ENCODE measurements at regions not wholly inside any gene's neighbourhood (a gene's known extent, or its start where the extent isn't known, plus 50 kb on each side); places are given as distances from the start of the nearest gene placed in this dataset.

- WGBS (ENCODE audit: insufficient coverage, insufficient replicate concordance, low lambda C conversion rate, missing lambda C conversion rate) = 10% methylated on average over 13 of the region's 13 CpGs
- intact Hi-C loops (cut with micrococcal nuclease; ENCODE audit: unreplicated experiment) = no loop called here
- FAIRE-seq (no peak), DNase-seq (ENCODE audit: low read depth, low spot score) (no peak), ATAC-seq (no peak)
- ChIA-PET POLR2A (no interaction called here), CTCF (interaction anchor here (0.6 to 2.3 kb wide), 2 partner anchors 8 to 80 kb away, joined by 3 to 10 read pairs; no protein-coding TSS in a partner anchor), RAD21 (ENCODE audit: unreplicated experiment) (no interaction called here), SMC1A (ENCODE audit: uncharacterized antibody, unreplicated experiment) (no interaction called here)
- no peaks in the 10 kb centered on the region for H4K20me1 ChIP-seq (ENCODE audit: control insufficient read depth, insufficient read depth)
- H3K9me3 ChIP-seq (replicated peaks; ENCODE audit: control insufficient read depth, insufficient read depth, low read length) = no peaks in the 10 kb centered on the region
- no peak overlapping the region for H3K4me3 ChIP-seq
- no peak overlapping the region for H2AFZ ChIP-seq (ENCODE audit: control insufficient read depth, low read depth, low read length)
- BruUV-seq (replicated peaks) = no TSS peak
- no peaks in the 10 kb centered on the region for H3K79me2 ChIP-seq (ENCODE audit: control insufficient read depth, insufficient read depth, low read length)
- no peaks in the 10 kb centered on the region for H3K36me3 ChIP-seq (ENCODE audit: control insufficient read depth in 2 of 2, insufficient read depth in 2 of 2, low read length in 1 of 2)
- H3K9ac ChIP-seq (ENCODE audit: control insufficient read depth, insufficient read depth, low read length) = no peak overlapping the region
- TF ChIP-seq RB1 (IDR thresholded peaks at IDR 0.05; ENCODE audit: borderline replicate concordance) = no peak
- no peak for TF ChIP-seq IRF3 (IDR thresholded peaks at IDR 0.05)
- TF ChIP-seq BHLHE40 (IDR thresholded peaks at IDR 0.05; ENCODE audit: borderline replicate concordance in 1 of 2, low read depth in 2 of 2, low read length in 1 of 2) = no peak
- TF ChIP-seq BCL11A (IDR thresholded peaks at IDR 0.05; ENCODE audit: low read depth, low read length) = no peak
- no peak overlapping the region for H3K27ac ChIP-seq (ENCODE audit: control insufficient read depth, insufficient read depth)
- no peaks in the 10 kb centered on the region for H3K4me1 ChIP-seq (ENCODE audit: control insufficient read depth, insufficient read depth, low read length)
- H3K27me3 ChIP-seq (replicated peaks in 1 of 2; ENCODE audit: control insufficient read depth in 2 of 2, insufficient read depth in 2 of 2, low read length in 1 of 2) = no peaks in the 10 kb centered on the region; a peak in 1 of 4 replicates
- in situ Hi-C loops (cut with MboI) = no loop called here
- H3K4me2 ChIP-seq (ENCODE audit: control insufficient read depth, insufficient read depth) = no peak overlapping the region
These were observed 104.5 kb downstream of the NXPE2 start for GRCh38 chr11:114782650-114783310.

- Histone ChIP-seq H3K4me3 (no peak overlapping the region), H3K9me3 (replicated peaks; ENCODE audit: control insufficient read depth, insufficient read depth, low read length) (no peaks in the 10 kb centered on the region), H3K27me3 (replicated peaks in 1 of 2; ENCODE audit: control insufficient read depth in 2 of 2, insufficient read depth in 2 of 2, low read length in 1 of 2) (no peaks in the 10 kb centered on the region; a peak in 1 of 4 replicates), H3K4me2 (ENCODE audit: control insufficient read depth, insufficient read depth) (no peak overlapping the region), H3K4me1 (ENCODE audit: control insufficient read depth, insufficient read depth, low read length) (no peaks in the 10 kb centered on the region), H3K27ac (ENCODE audit: control insufficient read depth, insufficient read depth) (no peak overlapping the region), H2AFZ (ENCODE audit: control insufficient read depth, low read depth, low read length) (no peak overlapping the region), H3K79me2 (ENCODE audit: control insufficient read depth, insufficient read depth, low read length) (no peaks in the 10 kb centered on the region), H4K20me1 (ENCODE audit: control insufficient read depth, insufficient read depth) (no peaks in the 10 kb centered on the region), H3K9ac (ENCODE audit: control insufficient read depth, insufficient read depth, low read length) (no peak overlapping the region), H3K36me3 (ENCODE audit: control insufficient read depth in 2 of 2, insufficient read depth in 2 of 2, low read length in 1 of 2) (no peaks in the 10 kb centered on the region)
- ATAC-seq = no peak
- CTCF ChIA-PET = interaction anchor here (0.6 to 2.3 kb wide), 2 partner anchors 9 to 79 kb away, joined by 3 to 10 read pairs; no protein-coding TSS in a partner anchor
- DNase-seq (ENCODE audit: low read depth, low spot score) = no peak
- BruUV-seq (replicated peaks) = no TSS peak
- POLR2A ChIA-PET = no interaction called here
- RAD21 ChIA-PET (ENCODE audit: unreplicated experiment) = interaction anchor here (0.6 kb wide), 1 partner anchor 584 kb away, joined by 3 read pairs; no protein-coding TSS in a partner anchor
- intact Hi-C loops (cut with micrococcal nuclease; ENCODE audit: unreplicated experiment) (no loop called here), in situ Hi-C loops (cut with MboI) (no loop called here)
- SMC1A ChIA-PET (ENCODE audit: uncharacterized antibody, unreplicated experiment) = interaction anchor here (1.0 kb wide), 1 partner anchor 13 kb away, joined by 3 read pairs; no protein-coding TSS in a partner anchor
- FAIRE-seq = no peak
- TF ChIP-seq EGR1 (IDR thresholded peaks at IDR 0.05; ENCODE audit: borderline replicate concordance in 1 of 2, low read depth in 2 of 2, low read length in 2 of 2) (no peak), RBBP5 (conservative IDR thresholded peaks at IDR 0.05) (no peak), CEBPZ (IDR thresholded peaks at IDR 0.05; ENCODE audit: low read depth, low read length) (no peak), MYC (IDR thresholded peaks at IDR 0.05; ENCODE audit: insufficient read depth, insufficient read length, insufficient replicate concordance, low read length, severe bottlenecking) (no peak), SPI1 (IDR thresholded peaks at IDR 0.05; ENCODE audit: borderline replicate concordance, insufficient read depth, low read depth, low read length) (no peak)
- TF ChIP-seq, protein P1, sequence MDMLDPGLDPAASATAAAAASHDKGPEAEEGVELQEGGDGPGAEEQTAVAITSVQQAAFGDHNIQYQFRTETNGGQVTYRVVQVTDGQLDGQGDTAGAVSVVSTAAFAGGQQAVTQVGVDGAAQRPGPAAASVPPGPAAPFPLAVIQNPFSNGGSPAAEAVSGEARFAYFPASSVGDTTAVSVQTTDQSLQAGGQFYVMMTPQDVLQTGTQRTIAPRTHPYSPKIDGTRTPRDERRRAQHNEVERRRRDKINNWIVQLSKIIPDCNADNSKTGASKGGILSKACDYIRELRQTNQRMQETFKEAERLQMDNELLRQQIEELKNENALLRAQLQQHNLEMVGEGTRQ (IDR thresholded peaks at IDR 0.05; ENCODE audit: borderline replicate concordance, low read depth, low read length) = no peak
These were observed 105.5 kb downstream of the NXPE2 start for GRCh38 chr11:114783805-114784204.

Data from GM12878 (cell line).